H1 (cell line): ENCODE measurements at regions not wholly inside any gene's neighbourhood (a gene's known extent, or its start where the extent isn't known, plus 50 kb on each side); places are given as distances from the start of the nearest gene placed in this dataset.

Source experiments
- CTCF ChIP-seq, 3 experiments: IDR thresholded peaks; 1 replicate in 2 of 3; 2 replicates in 1 of 3; pipeline versions ENCODE4 v1.5.1 to v1.6.1; 2011; ENCODE audit warnings: low read length in 3 of 3, mild to moderate bottlenecking in 3 of 3, inconsistent platforms in 2 of 3, low read depth in 1 of 3, moderate library complexity in 1 of 3; ENCODE audit not compliant: insufficient read depth in 1 of 3; ENCODE audit errors: control extremely low read depth in 1 of 3

GRCh38 chr5:112581811-112582320, 155.8 kb upstream of the APC start (continued):
- no peak for TF ChIP-seq CTCF (IDR thresholded peaks at IDR 0.05; ENCODE audit: control extremely low read depth in 1 of 3, insufficient read depth in 1 of 3, low read depth in 1 of 3, low read length in 3 of 3)
